ENCODE measurements at regions not wholly inside any gene's neighbourhood (a gene's known extent, or its start where the extent isn't known, plus 50 kb on each side); places are given as distances from the start of the nearest gene placed in this dataset.
A peak's percentile ranks its signal among the peaks of the same experiment; 100 is the strongest.

DNA sequence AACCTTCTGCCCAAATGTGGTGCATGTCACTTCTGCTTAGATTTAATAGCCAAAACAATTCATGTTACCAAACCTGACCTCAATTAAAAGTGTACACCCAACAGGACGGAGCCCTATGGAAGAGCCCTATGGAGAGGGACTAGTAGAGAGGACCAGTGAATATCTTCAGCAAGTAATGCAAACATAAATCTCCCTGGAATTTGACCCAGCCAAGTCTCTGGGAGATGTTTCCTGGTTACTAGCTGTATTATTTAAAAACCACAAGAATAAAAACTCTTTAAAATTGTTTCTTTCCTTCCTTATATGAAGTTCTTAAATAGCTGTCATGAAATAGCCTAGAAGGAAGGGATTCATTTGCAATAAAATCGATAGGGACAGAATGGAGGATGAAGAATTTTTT lies 255.8 kb downstream of the CDH11 start:
- Histone ChIP-seq H3K27me3 (ENCODE audit: insufficient read depth, low read length) (no peaks in the 10 kb centered on the region), H3K36me3 (ENCODE audit: insufficient read depth, low read length) (no peaks in the 10 kb centered on the region), H3K27ac (ENCODE audit: low read depth, low read length) (no peak overlapping the region), H3K4me1 (ENCODE audit: control insufficient read depth, insufficient read depth, low read length, unreplicated experiment) (peaks cover 23% of the 10 kb centered on the region), H3K79me2 (ENCODE audit: control insufficient read depth, insufficient read depth, low read length, unreplicated experiment) (no peaks in the 10 kb centered on the region), H2AFZ (ENCODE audit: low read length, unreplicated experiment) (no peak overlapping the region), H3K4me3 (ENCODE audit: low read depth, low read length) (no peak overlapping the region)

DNA sequence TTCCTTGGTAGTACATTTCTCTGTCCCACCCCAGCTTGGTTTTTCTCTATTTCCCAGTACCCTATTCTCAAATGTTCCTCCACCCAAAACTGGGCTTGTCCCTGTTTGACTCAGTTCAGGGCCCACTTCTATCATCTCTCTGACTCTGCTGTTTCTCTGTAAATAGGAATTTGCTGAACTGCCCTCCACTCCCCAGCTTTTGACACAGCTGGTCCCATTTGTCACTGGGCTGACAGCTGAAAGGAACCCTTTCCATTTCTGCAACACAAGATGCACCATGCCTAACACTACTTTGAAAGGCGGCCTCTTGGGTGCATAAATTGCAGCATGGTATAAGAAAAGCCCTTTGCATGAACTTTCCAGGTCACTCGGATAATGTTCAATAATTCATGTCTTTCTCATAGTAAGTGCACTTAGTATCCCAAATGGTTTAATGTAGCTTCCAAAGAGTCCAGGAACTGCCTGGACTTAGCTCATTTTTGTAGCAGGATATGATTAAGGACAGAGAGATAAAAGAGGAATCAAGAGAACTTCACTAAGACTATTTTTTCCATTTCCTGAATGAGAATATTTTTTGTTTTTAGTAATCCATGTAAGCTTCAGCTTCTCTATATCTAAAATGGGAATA lies 256.7 kb downstream of the CDH11 start:
- H2AFZ ChIP-seq (ENCODE audit: low read length, unreplicated experiment), result peak overlapping the region; percentile 68
- peak overlapping the region; percentile 87 for H3K27ac ChIP-seq (ENCODE audit: low read depth, low read length)

DNA sequence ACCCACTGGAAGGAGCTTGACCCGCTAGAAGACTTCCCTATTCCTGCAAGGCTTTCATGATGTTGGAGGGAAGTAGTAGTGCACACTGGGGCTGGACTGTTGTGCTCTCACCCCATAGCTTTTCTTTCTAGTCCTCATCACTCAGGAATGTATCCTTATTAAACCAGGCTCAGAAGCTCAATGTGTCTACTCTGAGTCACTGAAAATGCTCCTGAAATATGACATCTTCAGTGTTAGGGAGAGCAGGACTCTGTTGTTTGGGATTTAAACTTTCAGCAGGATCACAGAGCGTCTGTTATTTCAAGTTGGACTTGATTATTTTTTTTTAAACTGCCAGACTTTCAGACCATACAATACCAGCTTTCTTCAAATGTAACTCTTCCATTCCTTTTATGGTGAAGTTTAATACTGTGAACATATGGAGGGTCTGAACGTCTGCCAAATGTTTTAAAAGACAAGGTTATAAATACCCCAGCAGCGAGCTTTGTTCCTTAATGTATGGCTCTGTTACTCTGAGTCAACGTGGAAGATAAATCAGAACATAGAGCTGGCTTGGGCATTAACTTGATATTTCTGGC lies 257.5 kb downstream of the CDH11 start:
- no peaks in the 10 kb centered on the region for H3K27me3 ChIP-seq (ENCODE audit: insufficient read depth, low read length)
- peak overlapping the region; percentile 87 for H3K27ac ChIP-seq (ENCODE audit: low read depth, low read length)
- H2AFZ ChIP-seq (ENCODE audit: low read length, unreplicated experiment), result peak overlapping the region; percentile 68

More for the DNA sequence above, 256.7 kb downstream of the CDH11 start:
- Histone ChIP-seq H3K4me3 (ENCODE audit: low read depth, low read length) (peak overlapping the region; percentile 41), H3K79me2 (ENCODE audit: control insufficient read depth, insufficient read depth, low read length, unreplicated experiment) (no peaks in the 10 kb centered on the region), H3K36me3 (ENCODE audit: insufficient read depth, low read length) (no peaks in the 10 kb centered on the region), H3K27me3 (ENCODE audit: insufficient read depth, low read length) (no peaks in the 10 kb centered on the region), H3K4me1 (ENCODE audit: control insufficient read depth, insufficient read depth, low read length, unreplicated experiment) (peaks cover 23% of the 10 kb centered on the region)

DNA sequence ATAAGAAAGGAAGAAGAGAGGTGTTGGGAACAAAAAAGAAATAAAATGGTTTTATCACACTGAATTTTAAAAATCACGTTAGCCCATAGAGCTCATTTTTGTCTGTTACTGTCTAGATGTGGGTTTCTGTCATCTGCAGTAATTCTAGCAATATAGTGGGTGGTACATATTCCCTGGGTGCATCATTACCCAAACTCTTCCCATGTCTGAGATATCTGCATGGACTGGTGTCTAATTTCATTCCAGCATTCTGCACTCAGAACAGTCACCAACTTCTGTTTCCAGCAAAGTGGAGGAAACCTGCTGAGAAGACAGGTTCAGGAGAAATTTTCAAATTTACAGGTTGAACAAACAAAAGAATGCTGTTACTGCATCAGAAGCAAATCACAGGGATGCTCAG lies 263.8 kb downstream of the CDH11 start:
- H2AFZ ChIP-seq (ENCODE audit: low read length, unreplicated experiment), result no peak overlapping the region
- no peaks in the 10 kb centered on the region for H3K27me3 ChIP-seq (ENCODE audit: insufficient read depth, low read length)
- no peaks in the 10 kb centered on the region for H3K4me1 ChIP-seq (ENCODE audit: control insufficient read depth, insufficient read depth, low read length, unreplicated experiment)
- no peak overlapping the region for H3K27ac ChIP-seq (ENCODE audit: low read depth, low read length)
- H3K36me3 ChIP-seq (ENCODE audit: insufficient read depth, low read length), result no peaks in the 10 kb centered on the region
- H3K4me3 ChIP-seq (ENCODE audit: low read depth, low read length), result no peak overlapping the region
- no peaks in the 10 kb centered on the region for H3K79me2 ChIP-seq (ENCODE audit: control insufficient read depth, insufficient read depth, low read length, unreplicated experiment)

More for the DNA sequence above, 257.5 kb downstream of the CDH11 start:
- Histone ChIP-seq H3K36me3 (ENCODE audit: insufficient read depth, low read length) (no peaks in the 10 kb centered on the region), H3K4me3 (ENCODE audit: low read depth, low read length) (peak overlapping the region; percentile 41), H3K4me1 (ENCODE audit: control insufficient read depth, insufficient read depth, low read length, unreplicated experiment) (peaks cover 23% of the 10 kb centered on the region), H3K79me2 (ENCODE audit: control insufficient read depth, insufficient read depth, low read length, unreplicated experiment) (no peaks in the 10 kb centered on the region)

DNA sequence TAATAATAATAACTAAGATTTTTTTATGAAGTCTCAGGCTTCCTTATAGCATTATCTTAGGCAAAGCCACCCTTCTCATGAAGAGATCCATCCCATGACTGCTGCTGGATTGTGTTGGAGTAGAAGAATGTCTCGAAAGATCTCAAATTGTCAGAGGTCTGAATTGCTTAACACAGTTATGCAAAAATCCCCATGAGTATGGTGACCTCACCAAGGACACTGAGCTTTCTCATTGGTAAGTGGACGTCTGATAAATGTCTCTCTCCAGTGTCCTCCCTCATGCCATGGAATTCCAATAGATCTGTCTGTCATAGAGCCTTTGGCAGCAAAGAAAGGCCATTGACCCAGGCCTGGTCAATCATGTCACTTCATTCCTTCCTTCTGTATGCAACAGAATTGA lies 264.5 kb downstream of the CDH11 start:
- H3K36me3 ChIP-seq (ENCODE audit: insufficient read depth, low read length), result no peaks in the 10 kb centered on the region
- no peaks in the 10 kb centered on the region for H3K4me1 ChIP-seq (ENCODE audit: control insufficient read depth, insufficient read depth, low read length, unreplicated experiment)
- no peak overlapping the region for H3K4me3 ChIP-seq (ENCODE audit: low read depth, low read length)
- no peaks in the 10 kb centered on the region for H3K27me3 ChIP-seq (ENCODE audit: insufficient read depth, low read length)
- no peak overlapping the region for H3K27ac ChIP-seq (ENCODE audit: low read depth, low read length)
- no peak overlapping the region for H2AFZ ChIP-seq (ENCODE audit: low read length, unreplicated experiment)
- no peaks in the 10 kb centered on the region for H3K79me2 ChIP-seq (ENCODE audit: control insufficient read depth, insufficient read depth, low read length, unreplicated experiment)

DNA sequence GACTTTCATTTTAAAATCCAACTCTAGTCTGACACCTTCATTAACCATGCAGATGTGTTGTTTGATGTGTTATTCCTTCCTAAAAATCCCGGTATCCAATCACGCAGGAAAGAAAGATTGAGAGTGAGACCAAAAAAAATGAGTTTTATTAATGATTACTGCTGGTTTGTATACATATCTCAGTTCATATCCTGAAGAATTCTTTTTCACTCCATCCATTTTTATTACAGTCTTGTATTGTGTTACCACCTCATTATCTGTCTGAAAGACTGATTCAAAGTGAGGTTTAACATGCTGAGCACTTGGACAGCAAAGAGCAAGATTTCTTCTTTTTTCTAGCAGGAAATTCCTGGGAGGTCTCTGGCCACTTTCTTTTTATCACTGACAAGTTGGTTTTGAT lies 268.3 kb downstream of the CDH11 start:
- no peak overlapping the region for H2AFZ ChIP-seq (ENCODE audit: low read length, unreplicated experiment)
- H3K27ac ChIP-seq (ENCODE audit: low read depth, low read length), result no peak overlapping the region
- no peaks in the 10 kb centered on the region for H3K4me1 ChIP-seq (ENCODE audit: control insufficient read depth, insufficient read depth, low read length, unreplicated experiment)
- H3K36me3 ChIP-seq (ENCODE audit: insufficient read depth, low read length), result no peaks in the 10 kb centered on the region
- H3K4me3 ChIP-seq (ENCODE audit: low read depth, low read length), result no peak overlapping the region
- H3K27me3 ChIP-seq (ENCODE audit: insufficient read depth, low read length), result no peaks in the 10 kb centered on the region
- H3K79me2 ChIP-seq (ENCODE audit: control insufficient read depth, insufficient read depth, low read length, unreplicated experiment), result no peaks in the 10 kb centered on the region

DNA sequence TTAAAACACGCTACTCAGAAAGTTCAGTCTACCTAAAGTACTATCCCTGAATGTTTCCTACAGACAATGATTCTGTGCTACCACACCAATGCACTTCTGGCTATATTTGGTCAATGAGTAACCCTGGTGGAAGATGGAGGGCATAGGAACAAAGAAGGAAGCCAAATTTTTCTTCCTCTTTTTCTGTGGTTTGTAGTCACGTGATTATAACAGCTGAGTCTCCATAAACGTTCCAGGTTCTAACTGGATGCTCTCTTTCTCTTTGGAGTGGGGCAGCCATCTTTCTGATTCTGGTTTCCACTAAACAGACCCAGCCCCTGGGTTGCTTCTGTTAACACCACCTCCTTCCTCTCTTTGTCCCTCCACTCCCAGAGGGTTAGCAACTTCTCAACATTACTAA lies 274.9 kb downstream of the CDH11 start:
- Histone ChIP-seq H3K27ac (ENCODE audit: low read depth, low read length) (no peak overlapping the region), H2AFZ (ENCODE audit: low read length, unreplicated experiment) (no peak overlapping the region), H3K36me3 (ENCODE audit: insufficient read depth, low read length) (no peaks in the 10 kb centered on the region), H3K79me2 (ENCODE audit: control insufficient read depth, insufficient read depth, low read length, unreplicated experiment) (no peaks in the 10 kb centered on the region), H3K4me1 (ENCODE audit: control insufficient read depth, insufficient read depth, low read length, unreplicated experiment) (no peaks in the 10 kb centered on the region), H3K27me3 (ENCODE audit: insufficient read depth, low read length) (no peaks in the 10 kb centered on the region), H3K4me3 (ENCODE audit: low read depth, low read length) (no peak overlapping the region)

DNA sequence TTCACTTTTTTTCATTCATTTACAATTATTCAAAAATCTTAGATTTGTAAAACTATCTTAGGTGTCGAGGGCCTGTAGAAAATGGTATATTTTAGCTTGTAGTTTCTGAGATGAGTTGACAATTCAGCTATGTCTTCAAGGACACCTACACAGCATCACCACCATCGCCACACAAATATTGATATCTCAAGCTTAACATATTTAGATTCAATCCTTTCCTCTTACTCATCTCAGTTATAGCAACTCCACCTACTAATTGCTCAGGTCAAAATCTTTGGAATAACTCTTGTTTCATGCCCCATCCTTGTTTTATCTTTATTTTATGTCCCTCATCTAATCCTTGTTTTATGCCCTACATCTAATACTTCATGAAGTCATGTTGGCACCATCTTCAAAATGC lies 276.8 kb downstream of the CDH11 start:
- Histone ChIP-seq H3K27me3 (ENCODE audit: insufficient read depth, low read length) (no peaks in the 10 kb centered on the region), H2AFZ (ENCODE audit: low read length, unreplicated experiment) (no peak overlapping the region), H3K4me3 (ENCODE audit: low read depth, low read length) (no peak overlapping the region), H3K36me3 (ENCODE audit: insufficient read depth, low read length) (no peaks in the 10 kb centered on the region), H3K4me1 (ENCODE audit: control insufficient read depth, insufficient read depth, low read length, unreplicated experiment) (no peaks in the 10 kb centered on the region), H3K27ac (ENCODE audit: low read depth, low read length) (no peak overlapping the region), H3K79me2 (ENCODE audit: control insufficient read depth, insufficient read depth, low read length, unreplicated experiment) (no peaks in the 10 kb centered on the region)

DNA sequence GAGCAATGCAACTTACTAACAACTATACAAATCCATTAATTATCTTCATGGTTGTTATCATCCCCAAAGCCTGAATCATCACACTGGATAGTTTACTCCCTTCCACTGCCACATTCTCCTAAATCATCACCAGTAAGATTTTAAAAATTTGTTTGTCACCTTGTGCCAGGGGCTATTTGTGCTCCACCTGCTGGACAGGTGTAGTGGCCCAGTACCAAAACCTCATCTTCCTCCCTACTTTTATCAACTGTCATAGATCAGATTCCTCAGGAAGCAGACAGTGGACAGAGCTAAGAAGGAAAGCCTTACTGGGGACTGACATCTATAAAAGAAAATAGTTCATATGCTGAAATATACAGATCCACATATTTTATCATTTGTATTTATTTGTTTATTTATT lies 280.4 kb downstream of the CDH11 start:
- no peak overlapping the region for H2AFZ ChIP-seq (ENCODE audit: low read length, unreplicated experiment)
- no peaks in the 10 kb centered on the region for H3K36me3 ChIP-seq (ENCODE audit: insufficient read depth, low read length)
- no peaks in the 10 kb centered on the region for H3K79me2 ChIP-seq (ENCODE audit: control insufficient read depth, insufficient read depth, low read length, unreplicated experiment)
- no peak overlapping the region for H3K27ac ChIP-seq (ENCODE audit: low read depth, low read length)
- no peak overlapping the region for H3K4me3 ChIP-seq (ENCODE audit: low read depth, low read length)
- peaks cover 3% of the 10 kb centered on the region; the same call in 1 of the 2 replicates for H3K27me3 ChIP-seq (ENCODE audit: insufficient read depth, low read length)
- H3K4me1 ChIP-seq (ENCODE audit: control insufficient read depth, insufficient read depth, low read length, unreplicated experiment), result no peaks in the 10 kb centered on the region

DNA sequence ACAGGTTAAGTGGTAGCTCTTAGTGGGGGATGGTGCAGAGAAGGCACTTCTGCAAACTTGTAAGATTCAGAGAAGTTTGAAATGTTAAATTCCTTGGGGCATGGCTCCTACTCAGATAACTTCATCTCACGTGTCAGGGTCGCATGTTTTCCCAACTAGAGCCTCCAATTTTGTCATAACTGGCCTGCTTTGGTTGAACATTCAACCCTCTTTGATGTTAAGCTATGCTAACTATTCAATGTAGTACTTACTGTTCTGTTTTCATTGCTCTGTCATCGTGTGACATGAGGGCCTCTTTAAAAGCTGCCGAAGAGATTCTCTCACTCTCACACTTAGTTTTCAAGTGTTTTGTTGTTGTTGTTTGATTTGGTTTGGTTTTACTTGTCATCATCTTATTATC lies 280.8 kb downstream of the CDH11 start:
- Histone ChIP-seq H3K27ac (ENCODE audit: low read depth, low read length) (no peak overlapping the region), H3K27me3 (ENCODE audit: insufficient read depth, low read length) (peaks cover 3% of the 10 kb centered on the region; the same call in 1 of the 2 replicates), H3K36me3 (ENCODE audit: insufficient read depth, low read length) (no peaks in the 10 kb centered on the region), H3K4me1 (ENCODE audit: control insufficient read depth, insufficient read depth, low read length, unreplicated experiment) (no peaks in the 10 kb centered on the region), H2AFZ (ENCODE audit: low read length, unreplicated experiment) (no peak overlapping the region), H3K4me3 (ENCODE audit: low read depth, low read length) (no peak overlapping the region), H3K79me2 (ENCODE audit: control insufficient read depth, insufficient read depth, low read length, unreplicated experiment) (no peaks in the 10 kb centered on the region)

DNA sequence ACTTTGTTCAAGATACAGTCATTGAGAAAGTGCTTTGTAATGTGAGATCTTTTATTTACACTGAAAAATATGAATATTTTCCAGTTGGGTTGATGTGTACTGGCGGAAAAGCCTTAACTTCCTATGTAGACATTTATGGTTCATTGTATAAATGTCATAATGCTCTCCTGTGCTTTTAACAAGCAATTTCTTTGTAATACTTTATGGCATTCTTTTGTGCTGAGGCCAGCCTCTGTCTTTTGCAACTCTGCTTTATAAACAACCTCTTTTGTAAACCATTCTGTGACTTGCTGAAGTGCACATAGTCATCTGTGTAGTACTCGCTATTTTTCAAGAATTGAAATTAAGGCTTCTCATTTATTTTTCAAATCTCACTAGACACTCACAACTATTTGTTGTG lies 291.2 kb downstream of the CDH11 start:
- no peaks in the 10 kb centered on the region for H3K79me2 ChIP-seq (ENCODE audit: control insufficient read depth, insufficient read depth, low read length, unreplicated experiment)
- no peak overlapping the region for H2AFZ ChIP-seq (ENCODE audit: low read length, unreplicated experiment)
- no peak overlapping the region for H3K4me3 ChIP-seq (ENCODE audit: low read depth, low read length)
- no peak overlapping the region for H3K27ac ChIP-seq (ENCODE audit: low read depth, low read length)
- no peaks in the 10 kb centered on the region for H3K27me3 ChIP-seq (ENCODE audit: insufficient read depth, low read length)
- no peaks in the 10 kb centered on the region for H3K4me1 ChIP-seq (ENCODE audit: control insufficient read depth, insufficient read depth, low read length, unreplicated experiment)
- H3K36me3 ChIP-seq (ENCODE audit: insufficient read depth, low read length), result no peaks in the 10 kb centered on the region

All from ACC112 (cell line).